NCI-H1417 treated with DMSO at 0.1 percent for 48 hours (cell line): ENCODE measurements at regions not wholly inside any gene's neighbourhood (a gene's known extent, or its start where the extent isn't known, plus 50 kb on each side); places are given as distances from the start of the nearest gene placed in this dataset.

Source experiments
- DNase-seq: peaks from one replicate; lab custom pipeline; 2025; lab: John Stamatoyannopoulos, UW

GRCh38 chr7:25512061-25512687 is 283.9 kb upstream of the NPVF start:
- DNase-seq: no peak

- DNase-seq: no peak
These were observed 287.5 kb upstream of the NPVF start for GRCh38 chr7:25515633-25516275.

- DNase-seq: no peak
These were observed 289.6 kb upstream of the NPVF start for GRCh38 chr7:25517906-25518305.

DNA sequence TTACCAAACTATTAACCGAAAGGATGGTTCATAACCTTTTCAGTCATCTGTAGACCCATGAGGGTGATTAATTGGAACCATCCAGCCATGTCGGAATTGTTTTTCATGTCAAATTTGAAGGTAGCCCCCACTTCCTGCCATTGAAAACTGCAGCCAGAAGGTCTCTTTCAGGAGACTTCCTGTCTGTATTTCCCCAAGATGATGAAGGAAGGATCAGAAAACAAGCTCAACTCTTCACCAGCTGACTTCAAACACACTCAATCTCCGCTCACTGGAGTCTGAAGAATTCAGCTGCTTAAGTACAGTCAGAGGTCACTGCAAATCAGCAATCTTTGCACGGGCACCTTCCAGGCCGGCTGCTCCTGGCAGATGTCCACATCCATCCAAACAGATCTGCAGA is 291.7 kb upstream of the NPVF start:
- DNase-seq: no peak

GRCh38 chr7:25520516-25520915 is 292.2 kb upstream of the NPVF start:
- DNase-seq: no peak

DNA sequence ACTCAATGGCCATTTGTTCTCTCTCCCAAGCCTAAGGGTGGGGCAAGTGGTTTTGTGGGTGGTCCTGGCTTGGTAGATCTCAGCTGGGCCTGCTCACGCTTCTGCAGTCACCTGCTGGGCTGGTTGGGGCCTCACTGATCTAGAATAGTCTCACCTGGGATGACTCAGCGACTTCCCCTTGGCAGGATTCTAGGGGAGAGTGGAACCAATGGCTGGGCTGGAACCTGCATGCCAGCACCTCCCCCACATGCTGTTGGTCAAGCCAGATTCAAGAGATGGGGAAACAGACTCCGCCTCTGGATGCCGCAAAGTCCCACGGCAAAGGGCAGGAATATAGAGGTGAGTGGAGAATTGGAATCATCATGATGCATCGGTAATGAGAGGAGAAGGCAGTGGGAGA is 292.9 kb upstream of the NPVF start:
- DNase-seq: no peak

DNA sequence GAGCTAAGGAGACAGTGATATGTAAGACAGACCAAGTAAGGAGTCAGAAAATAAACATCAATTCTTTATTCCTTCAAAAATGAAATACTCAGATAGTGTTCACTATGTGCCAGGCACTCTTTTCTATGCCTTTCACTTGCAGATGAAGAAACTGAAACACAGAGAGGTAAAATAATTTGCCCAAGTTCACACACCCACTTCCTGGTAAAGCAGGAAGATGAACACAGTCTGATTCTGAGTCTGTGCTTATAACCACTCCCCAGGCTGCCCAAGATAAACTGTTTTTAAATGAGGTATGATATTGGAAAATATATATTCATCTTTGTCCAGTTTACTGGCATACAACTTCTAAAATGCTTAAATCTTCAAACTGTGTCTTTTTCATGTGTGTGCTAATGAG is 294.4 kb upstream of the NPVF start:
- DNase-seq: no peak

DNA sequence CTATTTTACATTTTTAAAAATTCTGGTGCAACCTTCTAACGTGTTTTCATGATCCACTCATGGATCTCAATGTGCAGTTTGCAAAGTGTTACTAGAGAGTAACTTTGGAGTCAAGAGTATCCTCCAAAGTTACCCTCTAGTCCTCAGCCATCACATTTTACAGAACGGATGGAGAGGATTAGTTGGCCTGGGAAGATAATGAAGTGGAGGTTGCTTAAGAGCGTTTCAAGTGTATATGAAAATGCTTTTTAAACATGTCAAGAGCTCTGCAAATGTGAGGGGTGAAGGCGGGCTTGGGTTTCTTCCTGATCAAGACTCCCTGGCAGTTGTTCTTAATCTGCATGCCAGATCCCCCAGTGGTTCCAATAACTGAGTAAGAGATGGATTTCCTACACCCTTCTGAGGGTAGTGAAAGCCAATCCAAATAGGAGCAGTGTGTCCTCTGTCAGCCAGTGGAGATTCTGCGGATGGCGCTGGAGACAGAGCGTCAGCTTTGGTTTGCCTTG is 299.4 kb upstream of the NPVF start:
- no peak for DNase-seq

DNA sequence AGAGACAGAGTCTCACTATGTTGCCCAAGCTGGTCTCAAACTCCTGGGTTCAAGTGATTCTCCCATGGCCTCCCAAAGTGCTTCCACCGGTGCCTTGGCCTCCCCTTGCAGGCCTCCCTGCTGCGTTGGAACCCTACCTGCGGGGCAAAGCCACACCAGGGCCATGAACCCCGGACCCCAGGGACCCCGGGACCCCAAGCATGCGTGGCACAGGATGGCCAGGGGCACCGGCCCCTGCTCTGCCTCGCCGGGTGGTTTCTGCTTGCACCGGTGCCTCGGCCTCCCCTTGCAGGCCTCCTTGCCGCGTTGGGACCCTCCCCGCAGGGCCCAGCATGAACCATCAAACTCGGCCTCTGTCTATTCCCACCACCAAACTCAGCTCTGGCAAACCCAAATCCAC is 301.0 kb upstream of the NPVF start:
- no peak for DNase-seq

DNA sequence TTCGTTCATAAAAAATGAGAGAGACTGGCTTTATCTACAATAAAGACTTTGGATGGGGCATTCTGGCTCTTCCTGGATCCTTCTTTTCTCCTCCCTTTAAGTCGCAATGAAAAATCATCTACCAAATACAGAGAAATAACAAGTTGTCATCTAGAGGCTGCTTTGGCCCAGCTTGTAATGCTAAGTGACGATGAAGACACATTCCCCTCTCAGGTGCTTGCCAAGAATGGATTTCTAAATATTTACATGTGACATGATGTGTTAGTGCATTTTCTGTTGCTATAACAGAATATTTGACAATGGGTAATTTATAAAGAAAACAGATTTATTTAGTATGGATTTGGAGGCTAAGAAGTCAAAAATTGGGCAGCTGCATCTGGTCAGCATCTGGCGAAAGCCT is 308.6 kb upstream of the NPVF start:
- no peak for DNase-seq

DNA sequence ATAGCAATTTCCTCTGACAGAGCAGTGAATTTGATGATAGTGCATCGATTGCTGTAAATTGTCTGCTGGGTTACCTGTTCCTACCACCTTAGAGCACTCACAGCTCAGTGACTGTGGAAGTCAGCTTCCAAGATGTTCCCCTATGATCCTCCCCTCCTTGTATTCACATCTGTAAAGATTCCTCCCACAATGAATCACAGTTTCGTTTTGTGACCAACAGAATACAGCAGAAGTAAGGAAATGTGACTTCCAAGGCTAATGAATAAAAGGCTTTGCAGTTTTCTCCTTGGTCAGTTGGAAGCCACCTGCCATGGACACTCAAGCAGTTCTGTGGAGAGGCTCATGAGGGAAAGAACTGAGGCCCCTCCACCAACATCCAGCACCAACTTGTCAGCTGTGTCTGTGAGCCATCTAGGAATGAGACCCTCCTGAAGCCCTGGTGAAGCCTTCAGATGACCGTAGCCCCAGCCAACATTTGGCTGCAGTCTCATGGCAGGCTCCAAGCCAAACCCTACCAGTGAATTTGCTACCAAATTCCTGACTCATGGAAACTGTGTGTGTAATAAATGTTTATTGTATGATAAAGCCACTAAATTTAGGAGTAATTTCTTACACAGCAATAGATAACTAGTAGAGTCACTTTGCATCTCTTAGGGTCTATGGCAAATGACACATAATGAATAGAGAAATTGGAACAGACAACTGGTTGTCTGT is 309.5 kb upstream of the NPVF start:
- no peak for DNase-seq

GRCh38 chr7:25541094-25541821 is 313.0 kb upstream of the NPVF start:
- DNase-seq: no peak

- DNase-seq: no peak
These were observed 313.6 kb upstream of the NPVF start for GRCh38 chr7:25541877-25542276.

- DNase-seq: no peak
These were observed 314.9 kb upstream of the NPVF start for GRCh38 chr7:25543210-25543609.

DNA sequence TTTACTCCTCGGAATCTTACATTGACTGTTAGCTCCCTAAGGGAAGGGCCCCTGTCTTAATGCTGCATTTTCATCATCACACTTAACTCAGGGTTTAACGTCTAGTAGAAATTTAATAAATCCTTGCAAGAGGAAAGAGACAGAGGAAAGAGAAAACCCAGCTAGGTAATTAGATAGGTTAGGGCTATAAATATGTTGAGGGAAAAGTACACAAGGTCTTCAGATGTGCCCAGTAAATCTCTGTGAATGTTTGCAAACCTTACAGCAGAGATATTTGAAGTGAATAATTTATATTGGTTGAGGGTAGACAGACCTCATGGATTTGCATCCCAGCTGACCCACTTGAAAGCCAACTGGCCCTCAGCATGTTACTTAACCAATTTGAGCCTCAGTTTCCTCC is 315.5 kb upstream of the NPVF start:
- DNase-seq: no peak

GRCh38 chr7:25544254-25544653 is 316.0 kb upstream of the NPVF start:
- no peak for DNase-seq

- no peak for DNase-seq
These were observed 317.1 kb upstream of the NPVF start for GRCh38 chr7:25545124-25546008.

GRCh38 chr7:25546306-25546705 is 318.0 kb upstream of the NPVF start:
- DNase-seq: no peak

DNA sequence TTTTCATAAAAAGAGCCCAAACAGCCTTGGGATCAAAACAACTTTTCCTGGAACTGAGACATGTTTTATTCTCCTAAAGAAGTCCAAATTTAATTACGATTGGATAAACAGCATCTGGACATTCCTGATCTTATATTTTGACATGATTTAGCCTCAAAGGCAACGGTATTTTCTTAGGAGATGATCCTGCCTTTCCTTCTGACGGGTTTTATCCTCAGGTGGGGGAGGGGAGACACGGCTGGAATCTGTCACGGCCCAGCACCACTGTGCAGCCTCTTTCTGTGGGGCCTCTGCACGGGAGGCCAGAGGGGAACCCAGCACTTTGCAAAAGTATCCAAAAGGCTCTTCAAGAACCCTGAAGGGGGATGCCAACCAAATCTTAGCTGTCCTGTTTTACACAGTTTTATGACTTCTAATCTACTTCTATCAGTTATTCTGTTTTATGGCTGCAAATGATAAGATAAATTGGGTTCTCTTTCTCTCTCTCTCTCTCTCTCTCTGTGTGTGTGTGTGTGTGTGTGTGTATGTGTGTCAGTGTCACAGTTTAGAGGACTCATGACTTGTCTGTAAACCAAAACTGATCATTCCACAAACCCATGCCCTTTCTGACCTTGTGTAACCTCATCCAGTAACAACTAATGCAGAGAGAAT is 321.1 kb upstream of the NPVF start:
- no peak for DNase-seq

GRCh38 chr7:25550149-25550548 is 321.9 kb upstream of the NPVF start:
- DNase-seq: no peak

DNA sequence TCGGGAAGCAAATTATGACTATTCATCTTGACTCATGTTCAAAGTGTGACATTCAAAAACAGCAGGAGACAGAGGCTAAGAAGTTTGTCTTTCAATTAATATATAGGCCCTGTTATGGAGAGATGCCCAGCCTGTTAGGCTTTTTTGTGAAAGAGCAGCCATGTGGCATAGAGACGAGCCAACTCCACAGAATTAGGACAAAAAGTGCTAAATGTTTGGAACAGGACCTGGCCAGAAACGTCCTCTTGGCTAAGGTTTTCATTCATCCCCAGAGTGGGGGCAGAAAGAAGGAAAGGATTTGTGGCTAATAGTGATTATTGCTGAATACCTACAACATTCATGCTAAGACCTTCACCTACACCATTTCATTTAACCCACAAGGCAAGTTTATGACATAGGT is 324.7 kb upstream of the NPVF start:
- DNase-seq: no peak
